Putamen (tissue), 1 donor: ENCODE measurements at regions not wholly inside any gene's neighbourhood (a gene's known extent, or its start where the extent isn't known, plus 50 kb on each side); places are given as distances from the start of the nearest gene placed in this dataset.
A peak's percentile ranks its signal among the peaks of the same experiment; 100 is the strongest.
"Not testable (repeated sequence)": the region's sequence is repeated elsewhere in the genome, so short reads cannot be mapped to it uniquely, and the experiment has no call there.

ENCODE experiments used
- DNase-seq: peaks from one replicate; pipeline ENCODE4 v3.0.0-alpha.2; 2016; ENCODE audit warnings: low spot score

- no peak for DNase-seq
Observed at GRCh38 chr4:148954011-148954749, 512.0 kb upstream of the NR3C2 start.

DNA sequence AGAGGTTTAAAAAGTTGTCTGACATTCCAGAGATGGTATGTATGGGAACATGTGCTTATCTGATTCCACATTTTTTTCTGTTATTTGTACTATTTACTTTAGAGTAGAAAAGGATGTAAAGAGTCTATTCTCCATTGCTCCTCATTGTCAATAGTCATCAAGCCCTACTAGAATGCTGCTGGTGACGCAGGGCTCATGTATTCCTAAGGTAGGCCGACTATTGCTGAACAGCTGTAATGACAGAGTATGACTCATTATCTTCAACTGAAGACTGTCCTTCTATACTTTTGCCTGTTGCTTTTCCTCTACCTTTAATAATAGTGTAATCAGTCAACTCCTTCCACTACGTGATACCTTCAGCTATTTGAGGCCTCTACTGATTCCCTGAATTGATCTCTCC, 509.1 kb upstream of the NR3C2 start:
- DNase-seq = no peak

- no peak for DNase-seq
Observed at GRCh38 chr4:148946271-148946670, 504.1 kb upstream of the NR3C2 start.

DNA sequence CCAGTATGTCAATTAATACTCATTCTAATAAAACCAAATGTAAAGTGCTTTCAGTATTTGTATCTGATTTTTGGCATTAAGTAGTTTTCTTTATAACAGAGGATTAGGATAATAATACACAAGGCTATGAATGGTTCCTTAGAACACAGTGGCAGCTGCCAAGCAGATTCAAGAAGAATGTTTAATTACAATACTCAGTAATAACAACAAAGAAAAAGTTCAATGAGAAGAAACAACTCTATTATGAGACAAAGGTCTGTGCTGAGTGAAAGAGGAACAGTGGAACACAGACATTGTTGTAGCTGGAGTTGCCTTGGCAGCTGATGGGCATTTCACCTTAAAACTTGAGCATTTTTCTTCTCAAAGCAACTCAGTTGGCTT, 502.6 kb upstream of the NR3C2 start:
- DNase-seq = no peak

- no peak for DNase-seq
Observed at GRCh38 chr4:148944136-148944838, 502.1 kb upstream of the NR3C2 start.

DNA sequence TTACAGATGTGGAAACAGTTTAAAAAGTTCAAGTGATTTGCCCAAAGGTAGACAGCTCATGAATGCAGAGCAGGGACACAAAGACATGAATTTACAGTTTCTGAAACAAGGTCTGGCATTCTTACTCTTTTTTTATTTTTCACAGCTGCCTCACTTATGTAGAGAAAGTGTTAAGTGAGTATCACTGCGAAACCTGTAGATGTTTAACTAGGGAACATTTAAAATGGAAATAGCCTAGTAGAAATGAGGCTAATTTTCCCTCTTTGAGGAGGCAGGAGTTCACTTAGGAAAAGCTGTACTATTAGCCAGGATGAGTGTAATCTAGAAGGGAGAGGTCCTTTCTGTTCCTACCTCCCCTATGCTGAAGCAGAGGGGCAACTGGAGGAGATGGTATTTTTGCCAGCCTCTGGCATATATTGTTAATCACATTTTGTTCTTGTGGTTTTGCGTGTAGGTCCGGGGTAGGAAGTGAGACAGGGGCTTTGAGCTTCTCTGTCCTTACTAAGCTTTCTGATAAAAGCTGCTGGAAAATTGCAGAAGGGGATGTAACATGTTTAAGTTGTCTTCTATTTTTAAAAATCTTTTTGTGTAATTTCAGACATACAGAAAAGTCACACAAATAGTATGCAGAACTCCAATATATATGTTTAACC, 492.8 kb upstream of the NR3C2 start:
- no peak for DNase-seq

DNA sequence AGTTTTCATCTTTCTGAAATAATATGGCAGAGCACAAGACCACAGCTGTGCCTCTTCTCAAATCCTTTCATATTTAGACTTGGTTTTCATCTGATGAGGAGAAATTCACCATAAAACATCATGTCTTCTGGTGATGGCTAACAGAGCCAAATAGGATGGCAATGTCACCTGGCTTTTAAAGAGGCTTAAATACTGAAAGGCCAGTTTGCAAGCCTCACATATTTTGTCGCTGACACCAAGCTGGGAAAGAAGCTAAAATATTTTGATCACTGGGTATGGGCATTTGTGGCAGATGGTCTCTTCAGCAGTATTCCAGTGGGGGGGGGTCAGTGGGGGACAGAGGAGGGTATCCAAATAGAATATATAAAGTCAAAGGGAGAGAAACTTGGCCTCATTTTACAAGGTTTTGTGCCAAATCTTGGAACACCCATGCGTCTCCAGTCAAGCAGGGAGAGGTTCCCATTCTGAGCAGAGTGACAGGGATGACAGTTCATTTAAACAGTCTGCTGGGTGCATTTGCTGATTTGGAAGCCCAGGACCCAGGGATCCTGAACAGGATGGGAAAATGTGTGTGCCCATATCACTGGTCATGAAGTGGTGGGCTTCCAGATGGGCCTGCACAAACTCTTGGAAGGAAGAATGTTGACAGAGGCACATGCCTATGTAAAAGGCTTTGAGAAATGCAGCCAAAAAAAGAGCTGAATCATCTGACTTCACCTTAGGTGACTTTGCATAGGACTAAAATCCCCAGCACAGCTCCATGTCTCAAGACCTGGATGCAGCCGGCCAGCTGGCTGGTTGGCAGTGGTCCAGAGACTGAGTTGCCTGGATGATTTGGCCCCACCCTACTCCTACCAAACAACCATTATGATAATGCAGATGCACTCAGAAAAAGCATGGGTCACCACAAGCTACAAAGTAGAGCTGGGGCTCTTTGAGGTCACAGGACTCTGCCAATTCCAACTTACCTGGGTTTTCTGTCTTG, 484.4 kb upstream of the NR3C2 start:
- no peak for DNase-seq

GRCh38 chr4:148923881-148924280, 481.7 kb upstream of the NR3C2 start:
- no peak for DNase-seq

DNA sequence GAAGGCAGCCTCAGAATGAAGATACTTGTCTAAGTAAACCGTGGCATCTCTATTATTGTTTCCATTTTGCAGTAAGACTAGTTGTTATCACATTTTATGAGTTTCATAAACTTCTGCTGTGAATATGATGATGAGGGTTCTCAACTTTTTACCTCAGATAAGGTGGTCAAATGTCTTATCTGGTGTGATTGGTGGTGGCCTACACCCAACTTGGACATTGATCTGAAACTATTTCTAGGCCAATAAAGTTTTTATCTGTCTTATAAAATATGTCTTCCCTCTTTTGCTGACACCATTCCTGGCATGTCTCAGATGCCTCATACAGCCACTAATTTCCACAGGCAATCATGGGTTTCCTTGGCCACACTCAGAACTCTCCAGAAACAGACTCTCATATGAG, 480.3 kb upstream of the NR3C2 start:
- no peak for DNase-seq

DNA sequence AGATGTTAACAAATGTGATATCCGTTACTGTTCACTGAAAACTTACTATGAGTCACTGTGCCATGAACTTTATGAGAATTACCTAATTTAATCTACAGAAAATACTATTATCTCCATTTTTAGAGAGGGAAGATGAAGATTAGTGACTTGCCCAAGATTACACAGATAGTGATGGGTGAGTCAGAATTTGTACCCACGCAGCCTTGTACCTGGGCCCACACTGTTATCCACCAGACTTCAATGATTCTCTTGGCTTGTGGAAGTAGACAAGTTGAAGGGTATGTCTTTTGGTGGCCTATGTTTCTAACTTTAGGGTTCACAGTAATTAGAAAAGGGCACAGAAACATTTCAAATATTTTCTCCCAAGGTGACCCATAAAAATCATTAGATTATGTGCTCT, 472.5 kb upstream of the NR3C2 start:
- peak; percentile 21 for DNase-seq

DNA sequence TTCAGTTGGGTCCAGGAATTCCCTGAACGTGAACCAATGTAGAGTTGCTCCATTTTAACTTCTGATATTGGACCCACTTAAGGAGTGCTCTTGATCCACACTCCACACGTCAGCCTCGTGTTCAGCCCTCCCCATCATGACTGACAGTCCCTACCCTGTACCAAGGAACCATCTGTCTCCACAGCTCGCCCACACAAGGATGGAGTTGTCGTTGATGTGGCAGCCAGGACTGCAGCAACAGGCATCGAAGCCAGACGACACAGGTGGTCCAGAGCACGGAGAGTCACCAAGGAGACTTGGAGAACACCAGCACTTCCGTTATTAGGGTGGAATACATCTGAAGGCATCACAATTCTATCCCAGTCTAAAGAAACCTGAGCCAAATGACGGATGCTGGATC, 472.1 kb upstream of the NR3C2 start:
- no peak for DNase-seq

- DNase-seq = no peak
Observed at GRCh38 chr4:148903388-148903787, 461.2 kb upstream of the NR3C2 start.

- DNase-seq = no peak
Observed at GRCh38 chr4:148901075-148901705, 459.0 kb upstream of the NR3C2 start.

DNA sequence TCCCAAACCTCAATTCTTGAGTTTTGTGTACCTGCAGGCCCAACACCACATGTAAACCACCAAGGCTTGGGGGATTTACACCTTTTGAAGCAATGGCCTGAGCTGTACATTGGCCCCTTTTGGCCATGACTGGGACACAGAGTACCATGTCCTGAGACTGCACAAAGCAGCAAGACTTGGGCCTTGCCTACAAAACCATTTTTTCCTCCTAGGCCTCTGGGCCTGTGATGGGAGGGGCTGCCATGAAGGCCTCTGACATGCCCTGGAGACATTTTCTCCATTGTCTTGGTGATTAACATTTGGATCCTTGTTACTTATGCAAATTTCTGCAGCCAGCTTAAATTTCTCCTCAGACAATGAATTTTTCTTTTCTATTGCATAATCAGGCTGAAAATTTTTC, 455.9 kb upstream of the NR3C2 start:
- DNase-seq = not testable (repeated sequence)

- no peak for DNase-seq
Observed at GRCh38 chr4:148893095-148893494, 450.9 kb upstream of the NR3C2 start.

GRCh38 chr4:148883891-148884290, 441.7 kb upstream of the NR3C2 start:
- no peak for DNase-seq

DNA sequence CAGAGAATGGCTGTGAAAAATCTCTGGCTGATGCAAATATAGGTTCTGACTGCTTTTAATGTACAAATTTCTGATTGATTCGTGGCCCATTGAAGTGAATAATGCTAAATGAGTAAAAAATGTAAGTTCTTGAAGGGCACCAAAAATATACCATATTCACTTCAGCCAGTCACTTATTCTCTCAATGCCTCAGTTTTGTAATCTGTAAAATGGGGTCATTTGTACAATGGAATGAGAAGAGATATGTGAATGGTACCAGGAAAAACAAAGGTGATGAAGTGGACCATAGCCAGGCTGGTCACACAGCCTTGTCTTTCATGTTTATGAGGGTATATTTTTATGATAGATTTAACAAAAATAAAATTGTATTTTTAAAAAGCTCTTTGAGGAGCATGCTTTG, 441.2 kb upstream of the NR3C2 start:
- DNase-seq = no peak

GRCh38 chr4:148881860-148882643, 439.8 kb upstream of the NR3C2 start:
- DNase-seq = no peak

DNA sequence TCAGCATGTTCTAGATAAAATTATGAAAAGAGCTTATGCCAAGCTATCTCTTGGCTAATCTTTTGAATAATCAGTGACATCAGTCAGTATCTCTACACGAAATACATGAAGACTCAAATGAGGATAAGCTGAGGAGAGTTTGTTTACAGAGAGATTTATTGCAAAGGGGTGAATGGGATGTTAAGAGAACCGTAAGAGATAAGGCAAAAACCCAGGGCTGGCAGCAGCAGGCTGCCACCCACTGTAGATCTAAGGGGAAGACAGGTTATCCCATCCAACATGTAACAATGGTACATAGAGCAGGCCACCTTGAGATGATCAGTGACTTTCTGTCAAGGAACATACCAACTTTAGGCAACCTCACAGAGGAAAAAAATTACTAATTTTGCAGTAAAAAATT, 432.1 kb upstream of the NR3C2 start:
- DNase-seq = no peak

DNA sequence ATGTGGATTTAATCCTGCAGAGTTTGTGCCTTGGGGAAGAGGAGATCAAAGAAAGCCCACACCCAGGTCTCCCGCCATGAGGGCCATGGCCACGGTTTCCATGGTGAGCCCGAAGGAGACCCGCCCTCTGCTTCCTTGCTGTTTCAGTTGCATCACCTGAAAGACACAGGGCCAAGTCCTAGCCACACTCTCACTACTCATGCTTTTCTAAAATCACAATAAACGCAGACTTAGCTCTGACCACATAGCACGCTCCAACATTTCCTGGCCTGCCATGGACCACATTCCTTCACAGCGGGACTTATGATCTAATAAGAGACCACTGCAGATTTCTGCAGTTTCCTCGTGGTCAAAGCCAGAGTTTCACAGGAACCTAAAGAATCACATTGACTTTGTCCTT, 426.0 kb upstream of the NR3C2 start:
- DNase-seq = no peak

GRCh38 chr4:148866666-148867065, 424.5 kb upstream of the NR3C2 start:
- no peak for DNase-seq
